MM.1S (cell line): ENCODE measurements at regions not wholly inside any gene's neighbourhood (a gene's known extent, or its start where the extent isn't known, plus 50 kb on each side); places are given as distances from the start of the nearest gene placed in this dataset.

Experiments used
- DNase-seq: peaks from one replicate; pipeline ENCODE4 v3.0.0-alpha.2; 2015
- H2AFZ ChIP-seq: fragments of 300-600 bp; sonication (generic); 2 replicates; pipeline ENCODE4 v1.6.0; 2016; ENCODE audit warnings: antibody characterized with exemption, low read length
- H3F3A ChIP-seq: fragments of 300-600 bp; sonication (generic); 2 replicates; pipeline ENCODE4 v1.6.1; 2016; ENCODE audit warnings: mild to moderate bottlenecking, antibody characterized with exemption, low read length, moderate library complexity, mixed read lengths; ENCODE audit not compliant: insufficient read depth
- H3K27ac ChIP-seq: fragments of 300-600 bp; sonication (generic); 2 replicates; pipeline ENCODE4 v1.5.1; 2016; ENCODE audit warnings: mild to moderate bottlenecking, low read length
- H3K27me3 ChIP-seq: fragments of 300-600 bp; sonication (generic); replicated peaks from 2 replicates; pipeline ENCODE4 v1.6.0; 2016; ENCODE audit warnings: low read length; ENCODE audit not compliant: insufficient read depth
- H3K36me3 ChIP-seq: fragments of 300-600 bp; sonication (generic); replicated peaks from 2 replicates; pipeline ENCODE4 v1.6.1; 2016; ENCODE audit warnings: mild to moderate bottlenecking, low read length, mixed read lengths; ENCODE audit not compliant: insufficient read depth
- H3K4me1 ChIP-seq: fragments of 300-600 bp; sonication (generic); 2 replicates; pipeline ENCODE4 v1.6.1; 2016; ENCODE audit warnings: low read length, mixed read lengths
- H3K4me2 ChIP-seq: fragments of 300-600 bp; sonication (generic); 2 replicates; pipeline ENCODE4 v1.6.0; 2016; ENCODE audit warnings: low read depth, low read length
- H3K4me3 ChIP-seq: fragments of 300-600 bp; sonication (generic); 2 replicates; pipeline ENCODE4 v1.5.1; 2016; ENCODE audit warnings: low read length, mixed read lengths
- H3K79me2 ChIP-seq: fragments of 300-600 bp; sonication (generic); 2 replicates; pipeline ENCODE4 v1.6.1; 2016; ENCODE audit warnings: mixed run types, low read length, mixed read lengths
- H3K9ac ChIP-seq: fragments of 300-600 bp; sonication (generic); 2 replicates; pipeline ENCODE4 v1.6.1; 2016; ENCODE audit warnings: low read length, mixed read lengths
- H3K9me2 ChIP-seq: fragments of 300-600 bp; sonication (generic); replicated peaks from 2 replicates; pipeline ENCODE4 v1.6.1; 2016; ENCODE audit warnings: mild to moderate bottlenecking, low read length, mixed read lengths; ENCODE audit not compliant: insufficient read depth
- H3K9me3 ChIP-seq: fragments of 300-600 bp; sonication (generic); replicated peaks from 2 replicates; pipeline ENCODE4 v1.6.1; 2016; ENCODE audit warnings: mild to moderate bottlenecking, low read length, mixed read lengths; ENCODE audit not compliant: insufficient read depth
- H4K20me1 ChIP-seq: fragments of 300-600 bp; sonication (generic); 2 replicates; pipeline ENCODE4 v1.6.1; 2016; ENCODE audit warnings: mild to moderate bottlenecking, low read length, moderate library complexity, mixed read lengths; ENCODE audit not compliant: insufficient read depth
- EZH2 ChIP-seq: fragments of 300-600 bp; sonication (generic); optimal IDR thresholded peaks from 2 replicates; pipeline ENCODE3; 2017; ENCODE audit warnings: low read depth, mild to moderate bottlenecking, antibody characterized with exemption, low read length, mixed read lengths
- EZH2phosphoT487 ChIP-seq: fragments of 300-600 bp; sonication (generic); IDR thresholded peaks from 2 replicates; pipeline ENCODE4 v1.6.1; 2018; ENCODE audit warnings: antibody characterized with exemption, low read length
- TF ChIP-seq, protein P1 (sequence below): fragments of 300-600 bp; sonication (generic); IDR thresholded peaks from 2 replicates; pipeline ENCODE4 v1.5.1; 2016; ENCODE audit warnings: antibody characterized with exemption, low read length, mixed read lengths

DNA sequence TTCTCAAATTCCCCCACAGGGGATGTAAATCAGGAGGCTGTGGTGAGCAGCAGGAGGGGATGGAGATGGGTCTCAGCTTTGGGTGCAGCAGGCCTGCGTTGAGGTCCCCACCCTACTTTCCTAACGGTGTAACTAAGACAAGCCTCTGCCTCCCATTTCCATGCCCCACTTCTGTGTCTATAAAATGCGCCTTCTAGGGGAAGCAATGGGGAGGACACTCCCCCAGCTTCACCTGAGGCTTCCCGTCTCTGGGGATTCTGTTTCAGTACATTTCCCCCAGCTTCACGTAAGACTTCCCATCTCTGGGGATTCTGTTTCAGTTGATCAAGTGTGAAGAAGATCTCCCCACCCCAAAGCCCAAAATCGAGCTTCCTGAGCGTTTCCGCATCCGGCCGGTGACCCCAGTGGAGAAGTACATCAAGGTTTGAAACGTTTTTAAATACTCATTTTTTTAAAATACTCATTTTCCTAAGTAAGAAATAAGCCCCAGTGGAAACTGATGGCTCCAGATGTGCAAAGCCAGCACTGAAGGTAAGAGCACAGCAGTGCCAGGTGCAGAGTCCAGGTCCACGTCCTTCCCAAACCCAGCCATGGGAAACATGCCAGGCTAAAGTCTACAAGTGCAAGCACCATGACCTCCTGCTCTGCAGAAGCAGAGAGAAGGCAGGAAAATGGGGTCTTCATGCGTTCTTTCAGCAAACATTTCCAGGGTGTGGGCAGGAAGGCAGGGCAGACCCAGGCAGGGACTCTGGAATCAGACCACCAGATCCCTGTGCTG, 73.1 kb downstream of the ANKRD60 start:
- H2AFZ ChIP-seq: no peak overlapping the region
- H3K27me3 ChIP-seq: peaks cover 88% of the 10 kb centered on the region
- no peaks in the 10 kb centered on the region for H3K36me3 ChIP-seq
- no peak overlapping the region for H3K4me3 ChIP-seq
- no peaks in the 10 kb centered on the region for H3K4me1 ChIP-seq
- H3K9me3 ChIP-seq: no peaks in the 10 kb centered on the region
- no peaks in the 10 kb centered on the region for H3K79me2 ChIP-seq
- DNase-seq: no peak
- H3K27ac ChIP-seq: no peak overlapping the region
- H3K9ac ChIP-seq: no peak overlapping the region
- no peaks in the 10 kb centered on the region for H4K20me1 ChIP-seq
- H3K9me2 ChIP-seq: no peaks in the 10 kb centered on the region
- TF ChIP-seq EZH2phosphoT487 (no peak), EZH2 (no peak)
- TF ChIP-seq, protein P1, sequence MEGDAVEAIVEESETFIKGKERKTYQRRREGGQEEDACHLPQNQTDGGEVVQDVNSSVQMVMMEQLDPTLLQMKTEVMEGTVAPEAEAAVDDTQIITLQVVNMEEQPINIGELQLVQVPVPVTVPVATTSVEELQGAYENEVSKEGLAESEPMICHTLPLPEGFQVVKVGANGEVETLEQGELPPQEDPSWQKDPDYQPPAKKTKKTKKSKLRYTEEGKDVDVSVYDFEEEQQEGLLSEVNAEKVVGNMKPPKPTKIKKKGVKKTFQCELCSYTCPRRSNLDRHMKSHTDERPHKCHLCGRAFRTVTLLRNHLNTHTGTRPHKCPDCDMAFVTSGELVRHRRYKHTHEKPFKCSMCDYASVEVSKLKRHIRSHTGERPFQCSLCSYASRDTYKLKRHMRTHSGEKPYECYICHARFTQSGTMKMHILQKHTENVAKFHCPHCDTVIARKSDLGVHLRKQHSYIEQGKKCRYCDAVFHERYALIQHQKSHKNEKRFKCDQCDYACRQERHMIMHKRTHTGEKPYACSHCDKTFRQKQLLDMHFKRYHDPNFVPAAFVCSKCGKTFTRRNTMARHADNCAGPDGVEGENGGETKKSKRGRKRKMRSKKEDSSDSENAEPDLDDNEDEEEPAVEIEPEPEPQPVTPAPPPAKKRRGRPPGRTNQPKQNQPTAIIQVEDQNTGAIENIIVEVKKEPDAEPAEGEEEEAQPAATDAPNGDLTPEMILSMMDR: no peak
- no peak overlapping the region for H3K4me2 ChIP-seq
- H3F3A ChIP-seq: no peaks in the 10 kb centered on the region

DNA sequence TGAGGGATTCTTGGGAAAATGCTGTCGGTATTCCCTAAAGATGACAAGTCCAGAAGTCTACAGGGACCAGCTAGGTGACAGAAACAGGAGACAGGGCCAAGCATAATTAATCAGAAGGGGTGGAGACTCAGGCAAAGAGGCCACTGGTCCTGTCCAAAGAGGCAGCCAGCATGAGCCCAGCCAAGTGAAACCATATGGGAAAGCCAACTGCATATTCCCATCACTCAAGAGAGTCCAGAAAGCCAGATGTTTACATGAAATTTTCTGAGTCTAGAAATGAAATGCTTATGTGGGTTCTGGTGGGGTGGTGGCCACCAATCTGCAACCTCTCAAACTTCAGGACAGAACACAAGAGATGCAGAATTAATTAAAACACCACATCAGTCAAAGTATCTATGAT, 74.3 kb downstream of the ANKRD60 start:
- Histone ChIP-seq H3K79me2 (no peaks in the 10 kb centered on the region), H3K4me3 (no peak overlapping the region), H3F3A (no peaks in the 10 kb centered on the region), H3K27me3 (peaks cover 89% of the 10 kb centered on the region), H3K36me3 (no peaks in the 10 kb centered on the region), H4K20me1 (no peaks in the 10 kb centered on the region), H3K9me3 (no peaks in the 10 kb centered on the region), H3K9ac (no peak overlapping the region), H3K4me2 (no peak overlapping the region), H3K27ac (no peak overlapping the region), H3K9me2 (no peaks in the 10 kb centered on the region), H2AFZ (no peak overlapping the region), H3K4me1 (no peaks in the 10 kb centered on the region)
- TF ChIP-seq EZH2 (no peak), EZH2phosphoT487 (no peak)
- TF ChIP-seq, protein P1: no peak
- DNase-seq: no peak

DNA sequence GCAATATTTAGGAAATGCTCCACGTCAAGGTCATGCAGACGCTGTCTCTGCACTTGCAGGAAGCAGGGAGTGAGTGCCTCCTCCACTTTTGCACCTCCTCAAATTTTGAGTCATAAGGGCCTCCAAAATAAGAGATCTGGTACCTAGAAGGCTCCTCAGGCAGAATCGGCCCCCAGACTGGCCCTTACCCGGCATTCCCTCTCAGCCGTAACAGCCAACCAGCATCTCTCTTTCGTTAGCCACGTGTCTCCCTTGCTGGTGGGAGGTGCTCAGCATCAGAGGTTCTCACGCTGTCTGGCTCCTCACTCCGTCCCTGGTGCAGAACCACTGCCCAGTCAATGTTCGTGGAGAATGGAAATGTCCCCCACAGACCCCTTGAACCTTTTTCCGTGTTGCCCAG, 75.3 kb downstream of the ANKRD60 start:
- no peak for TF ChIP-seq EZH2phosphoT487
- no peak for TF ChIP-seq EZH2
- TF ChIP-seq, protein P1: no peak
- H2AFZ ChIP-seq: peak overlapping the region; percentile 22; the same call in 1 of the 2 replicates
- H4K20me1 ChIP-seq: no peaks in the 10 kb centered on the region
- H3K27ac ChIP-seq: no peak overlapping the region
- H3F3A ChIP-seq: no peaks in the 10 kb centered on the region
- no peaks in the 10 kb centered on the region for H3K9me3 ChIP-seq
- H3K4me3 ChIP-seq: peak overlapping the region; percentile 21
- peak overlapping the region; percentile 31 for H3K4me2 ChIP-seq
- peaks cover 98% of the 10 kb centered on the region for H3K27me3 ChIP-seq
- H3K79me2 ChIP-seq: no peaks in the 10 kb centered on the region
- no peaks in the 10 kb centered on the region for H3K9me2 ChIP-seq
- DNase-seq: no peak
- no peaks in the 10 kb centered on the region for H3K36me3 ChIP-seq
- no peak overlapping the region for H3K9ac ChIP-seq
- no peaks in the 10 kb centered on the region for H3K4me1 ChIP-seq
